Kidney tubule cell (primary cell): ENCODE measurements at regions not wholly inside any gene's neighbourhood (a gene's known extent, or its start where the extent isn't known, plus 50 kb on each side); places are given as distances from the start of the nearest gene placed in this dataset.
A peak's percentile ranks its signal among the peaks of the same experiment; 100 is the strongest.
"Not testable (repeated sequence)": the region's sequence is repeated elsewhere in the genome, so short reads cannot be mapped to it uniquely, and the experiment has no call there.

Experiments
- DNase-seq: peaks from one replicate; pipeline ENCODE4 v3.0.0-alpha.2; 2018; ENCODE audit warnings: low spot score

DNA sequence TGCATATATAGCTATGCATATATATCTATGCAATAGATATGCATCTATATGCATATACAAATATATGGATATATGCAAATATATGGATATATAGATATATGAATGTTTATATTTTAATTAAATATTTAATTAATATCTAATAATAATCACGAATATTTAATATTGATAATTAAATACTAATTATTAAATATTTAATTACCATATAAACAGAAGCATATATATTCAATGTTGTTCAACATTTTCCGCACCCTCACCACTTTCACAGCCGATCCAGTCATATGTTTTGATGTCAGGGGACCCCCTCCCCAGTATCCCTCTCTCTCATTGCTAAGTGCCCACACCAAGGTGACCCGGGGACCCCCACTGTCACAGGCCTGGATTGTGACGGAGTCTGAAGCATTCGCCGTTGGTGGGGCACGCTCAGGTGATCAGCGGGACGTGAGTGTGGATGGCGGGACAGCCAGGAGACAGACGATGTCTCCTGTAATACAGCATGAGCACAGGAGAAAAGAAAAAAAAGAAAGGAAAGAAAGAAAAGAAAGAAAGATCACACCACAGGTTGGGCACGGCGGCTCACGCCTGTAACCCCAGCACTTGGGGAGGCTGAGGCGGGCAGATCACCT is 199.7 kb downstream of the CRLF2 start:
- no peak for DNase-seq

DNA sequence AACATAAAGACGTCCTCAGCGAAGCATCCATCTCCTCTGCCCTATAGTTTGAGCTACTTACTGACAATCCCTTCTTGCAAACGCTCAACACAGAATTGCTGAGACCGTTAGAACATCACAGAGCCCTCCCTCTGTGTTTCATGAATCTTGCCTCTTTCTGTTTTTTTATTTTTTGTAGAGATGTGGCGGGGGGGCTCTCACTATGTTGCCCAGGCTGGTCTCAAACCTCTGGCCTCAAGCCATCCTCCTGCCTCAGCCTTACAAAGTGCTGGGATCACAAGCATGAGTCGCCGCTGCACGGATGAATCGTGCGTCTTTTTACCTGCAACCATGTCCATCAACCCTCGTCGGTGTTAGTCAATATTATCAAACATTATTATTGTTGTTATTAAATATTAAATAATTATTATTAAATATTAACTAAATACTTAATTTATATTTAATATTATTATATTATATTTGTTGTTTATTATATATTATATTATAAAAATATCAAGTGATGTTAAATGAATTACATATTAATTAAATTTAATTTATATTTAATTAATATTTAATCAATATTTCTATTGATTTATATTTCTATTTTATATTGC is 200.7 kb downstream of the CRLF2 start:
- DNase-seq, result no peak

DNA sequence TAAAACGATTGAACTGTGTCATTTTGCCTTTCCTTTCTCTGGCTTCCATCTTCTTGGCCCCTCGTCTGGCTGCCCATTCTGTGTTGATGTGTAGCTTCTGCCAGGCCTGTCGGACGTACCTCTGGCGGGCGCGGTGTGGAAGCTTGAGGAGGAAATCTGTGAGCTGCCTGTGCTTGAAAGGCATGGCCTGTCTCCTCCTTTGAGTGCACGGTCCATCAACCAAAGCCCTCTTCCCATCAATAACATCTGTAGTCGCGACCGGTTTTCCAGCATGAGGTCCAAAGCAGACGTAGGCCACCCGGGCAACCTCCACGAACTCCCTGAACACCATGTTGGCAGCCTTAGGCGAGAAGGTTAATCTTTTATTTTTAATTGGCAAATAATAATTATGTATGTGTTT is 202.7 kb downstream of the CRLF2 start:
- DNase-seq, result no peak

DNA sequence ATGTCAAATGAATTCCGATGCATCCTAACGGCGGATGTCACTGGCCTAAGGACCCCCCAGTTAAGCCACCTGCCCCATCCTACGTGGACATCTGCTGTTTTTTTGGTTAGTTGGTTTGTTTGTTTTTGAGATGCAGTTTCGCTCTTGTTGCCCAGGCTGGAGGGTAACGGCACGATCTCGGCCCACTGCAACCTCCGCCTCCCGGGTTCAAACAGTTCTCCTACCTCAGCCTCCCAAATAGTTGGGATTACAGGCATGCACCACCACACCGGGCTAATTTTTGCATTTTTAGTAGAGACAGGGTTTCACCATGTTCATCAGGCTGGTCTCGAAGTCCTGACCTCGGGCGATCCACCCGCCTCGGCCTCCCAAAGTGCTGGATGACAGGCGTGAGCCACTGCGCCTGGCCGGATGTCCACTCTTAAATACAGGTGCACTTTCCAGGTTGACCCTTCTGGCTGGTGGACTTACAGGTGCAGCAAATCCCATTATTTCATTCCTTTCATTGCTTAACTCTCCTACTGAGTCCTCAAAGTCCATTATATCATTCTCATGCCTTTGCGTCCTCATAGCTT is 206.2 kb downstream of the CRLF2 start:
- DNase-seq, result no peak

DNA sequence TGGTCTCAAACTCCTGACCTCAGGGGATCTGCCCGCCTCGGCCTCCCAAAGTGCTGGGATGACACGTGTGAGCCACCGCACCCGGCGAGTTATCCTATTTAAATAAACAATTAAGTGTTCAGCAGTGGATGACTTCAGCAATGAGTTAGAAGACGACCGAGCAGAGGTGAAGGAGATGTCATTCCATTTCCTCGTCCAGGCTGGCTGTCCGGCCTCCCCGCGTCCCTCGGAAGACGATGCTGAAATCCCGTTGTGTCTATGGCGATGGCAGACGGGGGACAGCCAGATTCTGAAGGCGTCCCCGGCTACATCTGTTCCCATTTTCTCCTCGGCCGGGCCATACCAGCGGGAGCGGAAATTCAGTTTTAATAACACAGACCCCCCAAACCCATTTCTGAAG is 209.8 kb downstream of the CRLF2 start:
- DNase-seq, result no peak

DNA sequence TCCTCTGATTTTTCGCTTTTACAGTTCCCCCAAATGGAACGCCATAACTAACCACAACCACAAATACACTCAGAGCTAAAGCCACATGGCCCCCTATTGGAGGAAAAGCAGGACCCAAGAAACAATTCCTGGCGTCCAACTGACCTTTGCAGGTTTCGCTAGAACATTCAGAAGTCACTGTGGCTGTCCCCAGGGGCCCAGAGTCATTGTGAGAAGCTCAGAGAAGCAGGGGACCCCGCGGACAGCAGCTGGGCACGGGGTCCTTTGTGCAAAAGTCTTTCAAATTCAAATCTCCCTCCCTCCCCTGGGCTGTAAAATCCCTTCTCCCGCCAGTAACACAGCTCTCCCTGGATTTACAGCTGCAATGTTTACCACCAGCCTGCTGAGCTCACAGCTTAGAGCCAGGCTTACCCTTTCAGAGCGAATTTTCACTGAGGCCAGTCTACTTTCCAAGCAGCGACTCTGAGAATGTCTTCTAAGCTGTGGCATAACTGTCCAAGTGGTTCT is 214.8 kb downstream of the CRLF2 start:
- DNase-seq, result no peak

DNA sequence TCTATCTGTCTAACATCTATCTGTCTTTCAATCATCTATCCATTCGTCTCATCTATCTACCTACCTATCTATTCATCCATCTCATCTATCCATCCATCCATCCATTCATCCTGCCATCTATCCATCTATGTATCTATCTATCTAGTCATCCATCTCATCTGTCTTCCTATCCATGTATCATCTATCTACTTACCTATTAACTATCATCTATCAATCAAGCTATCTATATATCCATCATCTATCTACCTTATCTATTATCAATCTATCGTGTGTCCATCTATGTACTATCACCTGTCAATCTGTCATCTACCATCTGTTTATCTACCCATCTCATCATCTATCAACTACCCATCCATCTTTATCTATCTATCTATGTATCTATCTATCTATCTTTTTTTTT is 217.7 kb downstream of the CRLF2 start:
- no peak for DNase-seq

DNA sequence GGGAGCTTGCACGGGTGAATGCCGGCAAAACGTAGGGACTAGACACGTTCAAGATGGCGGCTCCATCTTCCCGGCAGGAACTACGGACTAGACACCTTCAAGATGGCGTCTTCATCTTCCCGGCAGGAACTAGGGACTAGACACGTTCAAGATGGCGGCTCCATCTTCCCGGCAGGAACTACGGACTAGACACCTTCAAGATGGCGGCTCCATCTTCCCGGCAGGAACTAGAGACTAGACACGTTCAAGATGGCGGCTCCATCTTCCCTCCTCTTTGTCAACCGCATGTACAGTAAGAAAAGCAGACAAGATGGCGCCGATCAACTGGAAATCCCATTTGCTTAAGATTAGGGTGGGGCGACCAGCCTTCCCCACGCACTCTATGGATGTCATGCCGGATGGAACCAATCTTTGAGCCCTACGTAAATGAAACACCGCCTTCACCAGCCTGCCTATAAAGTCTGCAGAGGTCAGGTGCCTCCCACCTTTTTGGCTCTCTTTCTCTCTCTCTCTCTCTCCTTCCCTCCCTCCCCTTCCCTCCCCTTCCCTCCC is 222.4 kb downstream of the CRLF2 start:
- DNase-seq, result peak; percentile 97

DNA sequence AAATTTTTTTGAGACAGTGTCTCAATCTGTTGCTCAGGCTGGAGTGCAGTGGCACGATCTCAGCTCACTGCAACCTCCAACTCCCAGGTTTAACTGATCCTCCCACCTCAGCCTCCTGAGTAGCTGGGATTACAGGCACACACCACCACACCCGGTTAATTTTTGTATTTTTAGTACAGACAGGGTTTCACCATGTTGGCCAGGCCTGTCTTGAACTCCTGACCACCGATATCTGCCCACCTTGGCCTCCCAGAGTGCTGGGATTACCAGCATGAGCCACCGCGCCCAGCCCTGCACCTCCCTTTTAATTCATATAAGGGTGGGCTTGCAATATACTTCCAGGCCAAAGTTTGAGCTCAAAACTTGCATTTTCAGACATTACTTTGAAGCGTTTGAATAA is 223.9 kb downstream of the CRLF2 start:
- DNase-seq, result not testable (repeated sequence)

DNA sequence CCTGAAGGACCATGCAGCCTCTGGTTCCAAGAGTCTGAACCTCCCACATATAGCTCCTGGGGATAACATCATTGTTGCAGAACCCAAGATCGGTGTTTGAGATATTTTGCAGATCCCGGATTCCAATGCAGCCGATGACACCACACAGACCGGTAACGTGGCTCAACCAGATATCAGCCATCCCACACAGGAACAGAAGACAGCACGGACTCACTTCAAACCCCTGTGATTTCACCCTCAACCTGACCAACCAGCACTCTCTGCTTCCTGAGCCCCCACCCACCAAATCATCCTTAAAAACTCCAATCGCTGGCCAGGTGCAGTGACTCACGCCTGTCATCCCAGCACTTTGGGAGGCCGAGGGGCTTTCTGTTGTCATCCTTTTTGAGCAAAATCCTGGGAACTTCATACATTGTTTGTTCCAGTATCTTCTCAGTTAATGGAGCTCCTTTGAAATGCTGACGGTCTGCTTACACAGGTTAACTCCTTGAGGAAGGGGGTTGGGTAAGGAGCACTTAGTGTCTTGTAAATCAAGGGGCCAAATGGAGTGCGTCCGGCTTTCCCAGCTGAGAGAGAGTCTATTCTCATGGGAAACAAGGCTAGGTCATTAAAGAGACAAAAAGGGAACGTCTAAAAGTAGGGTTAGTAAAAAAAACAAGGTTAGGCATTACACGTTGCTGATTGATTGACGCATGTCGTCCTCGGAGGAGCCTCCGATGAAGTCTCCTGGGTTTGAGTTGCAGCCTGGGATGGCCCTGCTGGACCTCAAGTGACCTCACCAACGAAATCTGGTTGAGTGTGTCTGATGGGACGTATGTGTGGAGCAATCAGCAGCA is 230.4 kb downstream of the CRLF2 start:
- no peak for DNase-seq

DNA sequence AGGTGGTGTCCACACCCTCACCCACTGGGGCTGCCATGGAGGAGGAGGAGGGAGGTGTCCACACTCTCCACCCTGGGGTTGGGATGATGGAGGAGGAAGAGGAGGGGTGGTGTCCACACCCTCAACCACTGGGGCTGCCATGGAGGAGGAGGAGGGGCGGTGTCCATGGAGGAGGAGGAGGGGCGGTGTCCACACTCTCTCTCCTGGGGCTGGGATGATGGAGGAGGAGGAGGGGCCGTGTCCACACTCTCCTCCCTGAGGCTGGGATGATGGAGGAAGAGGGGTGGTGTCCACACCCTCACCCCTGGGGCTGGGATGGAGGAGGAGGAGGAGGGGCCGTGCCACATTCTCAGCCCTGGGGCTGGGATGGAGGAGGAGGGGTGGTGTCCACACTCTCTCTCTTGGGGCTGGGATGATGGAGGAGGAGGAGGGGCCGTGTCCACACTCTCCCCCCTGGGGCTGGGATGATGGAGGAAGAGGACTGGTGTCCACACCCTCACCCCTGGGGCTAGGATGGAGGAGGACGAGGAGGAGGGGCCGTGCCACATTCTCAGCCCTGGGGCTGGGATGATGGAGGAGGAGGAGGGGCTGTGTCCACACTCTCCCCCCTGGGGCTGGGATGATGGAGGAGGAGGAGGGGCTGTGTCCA is 231.7 kb downstream of the CRLF2 start:
- no peak for DNase-seq

DNA sequence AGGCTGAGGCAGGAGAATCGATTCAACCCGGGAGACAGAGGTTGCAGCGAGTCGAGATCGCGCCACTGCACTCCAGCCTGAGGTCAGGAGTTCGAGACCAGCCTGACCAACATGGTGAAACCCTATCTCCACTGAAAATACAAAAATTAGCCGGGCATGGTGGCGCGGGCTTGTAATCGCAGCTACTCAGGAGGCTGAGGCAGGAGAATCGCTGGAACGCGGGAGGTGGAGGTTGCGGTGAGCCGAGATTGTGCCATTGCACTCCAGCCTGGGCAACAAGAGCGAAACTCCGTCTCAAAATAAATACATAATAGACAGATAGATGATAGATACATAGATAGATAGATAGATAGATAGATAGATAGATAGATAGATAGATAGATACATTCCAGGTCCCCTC is 233.3 kb downstream of the CRLF2 start:
- not testable (repeated sequence) for DNase-seq

DNA sequence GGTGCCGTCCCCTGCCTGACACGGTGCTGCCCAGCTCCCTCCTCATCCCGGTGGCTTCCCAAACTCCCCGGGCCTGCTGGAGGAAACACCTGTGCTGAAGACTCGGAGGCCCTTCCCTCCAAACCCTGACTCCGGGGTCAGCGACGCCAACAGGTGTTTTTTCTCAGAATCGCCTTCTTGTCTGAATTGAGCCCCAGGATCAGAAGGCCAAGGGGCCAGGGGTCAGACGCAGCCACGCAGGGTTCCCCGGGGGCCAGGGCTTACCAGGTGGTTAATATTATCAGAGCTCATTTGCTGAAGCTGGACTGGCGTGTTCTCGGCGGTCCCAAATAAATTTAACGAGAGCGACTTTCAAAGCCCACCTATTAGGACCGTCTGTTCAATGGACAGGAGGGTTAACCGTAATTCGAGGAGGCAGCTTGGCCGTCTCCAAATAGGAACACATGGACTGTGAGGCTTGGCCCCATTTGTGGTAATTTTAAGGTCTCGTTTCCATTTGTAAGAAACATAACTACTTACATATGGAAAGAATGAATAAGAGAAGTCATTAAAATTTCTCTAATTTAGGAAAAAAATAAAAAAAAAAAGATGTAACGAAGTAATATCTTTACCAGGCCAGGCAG is 239.3 kb downstream of the CRLF2 start:
- no peak for DNase-seq

DNA sequence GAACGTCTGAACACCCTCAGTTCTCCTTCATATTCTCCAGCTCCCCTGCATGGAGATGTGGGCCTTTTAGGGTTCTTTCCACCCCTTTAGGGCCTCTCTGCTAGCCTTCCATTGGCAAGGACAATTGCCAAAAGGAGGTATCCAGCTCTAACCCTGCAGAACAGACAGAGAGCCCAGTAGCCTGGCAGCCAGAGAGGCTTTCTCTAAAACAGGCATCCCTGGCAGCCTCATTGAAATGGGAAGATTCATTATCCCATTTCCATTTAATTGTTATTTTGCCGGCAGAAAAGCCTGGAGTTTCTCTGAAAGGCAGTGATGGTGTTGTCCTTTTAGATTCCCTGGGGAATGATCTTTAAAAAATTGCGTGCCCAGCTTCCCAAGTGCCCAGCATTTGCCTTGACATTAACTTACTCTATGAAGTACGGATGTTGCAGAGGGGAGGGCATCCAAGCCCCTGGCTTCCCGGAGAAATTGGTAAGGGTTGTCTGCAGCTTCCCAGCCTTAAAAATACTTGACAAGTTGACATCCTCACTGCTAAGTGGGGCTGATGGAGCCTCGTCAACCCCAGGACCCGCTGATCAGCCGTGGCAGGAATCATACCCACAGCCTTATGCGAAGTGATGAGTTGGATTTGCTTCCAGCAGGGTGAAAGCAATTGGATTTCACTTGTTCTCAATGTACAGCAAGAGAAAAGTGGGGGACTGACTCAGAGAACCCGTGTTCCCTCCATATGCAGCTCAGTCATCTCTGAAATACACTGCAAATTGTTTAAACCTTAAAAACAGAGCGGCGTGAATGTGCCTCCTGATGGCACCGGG is 244.1 kb downstream of the CRLF2 start:
- no peak for DNase-seq

DNA sequence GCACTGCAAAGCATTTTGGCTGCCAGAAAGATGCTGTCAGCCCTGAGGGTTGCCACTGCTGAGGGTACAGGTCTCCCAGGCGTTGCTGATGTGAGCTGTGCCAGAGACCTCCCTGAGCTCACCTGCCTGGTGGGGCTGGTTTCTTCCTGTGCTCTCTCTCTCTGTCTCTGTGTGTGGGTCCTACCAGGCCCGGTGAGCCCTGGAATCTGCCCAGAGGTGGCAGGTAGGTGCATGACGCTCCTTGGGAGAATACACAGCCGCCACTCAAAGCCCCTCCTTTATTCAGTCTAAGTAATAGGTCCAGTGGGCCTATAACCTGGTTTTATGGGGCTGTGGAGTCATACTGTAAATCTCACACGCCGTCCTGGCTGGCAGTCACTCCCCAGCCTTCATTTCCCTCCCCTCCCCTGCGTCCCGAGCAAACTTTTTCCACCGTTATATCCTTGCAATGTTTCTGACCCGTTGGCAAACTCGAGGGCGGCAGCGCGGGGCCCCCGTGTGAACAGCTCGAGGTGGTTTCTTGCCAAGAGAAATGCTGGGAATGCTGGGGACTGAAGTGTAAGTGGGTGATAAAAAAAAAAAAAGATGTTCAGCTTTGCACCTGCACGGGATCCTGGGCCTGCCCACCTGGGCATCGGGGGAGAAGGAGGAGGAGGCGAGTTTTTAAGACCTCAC is 245.9 kb downstream of the CRLF2 start:
- DNase-seq, result no peak

DNA sequence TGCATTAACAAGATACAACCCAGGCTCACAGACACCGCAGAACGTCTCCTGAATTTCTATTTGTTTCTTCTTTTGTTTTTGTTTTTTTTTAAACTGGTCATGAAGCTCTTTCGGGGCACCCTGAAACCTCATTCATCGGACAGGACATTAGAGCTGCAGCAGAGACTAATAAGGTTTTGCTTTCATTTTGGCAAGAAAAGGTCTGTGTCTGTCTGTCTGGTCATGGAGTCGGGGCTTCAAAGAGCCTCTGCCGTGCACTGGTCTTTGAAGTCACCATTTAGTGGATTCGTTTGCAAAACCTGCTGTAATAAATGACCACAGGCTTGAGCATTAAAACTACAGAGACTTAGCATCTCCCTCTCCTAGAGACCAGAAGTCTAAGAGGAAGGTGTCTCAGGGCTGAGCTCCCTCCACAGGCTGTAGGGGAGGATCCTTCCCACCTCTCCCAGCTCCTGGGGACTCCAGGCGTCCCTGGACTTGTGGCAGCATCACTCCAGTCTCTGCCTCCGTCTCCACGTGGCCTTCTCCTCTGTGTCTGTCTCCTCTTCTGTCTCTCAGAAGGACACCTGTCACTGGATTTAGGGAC is 247.5 kb downstream of the CRLF2 start:
- DNase-seq, result no peak

DNA sequence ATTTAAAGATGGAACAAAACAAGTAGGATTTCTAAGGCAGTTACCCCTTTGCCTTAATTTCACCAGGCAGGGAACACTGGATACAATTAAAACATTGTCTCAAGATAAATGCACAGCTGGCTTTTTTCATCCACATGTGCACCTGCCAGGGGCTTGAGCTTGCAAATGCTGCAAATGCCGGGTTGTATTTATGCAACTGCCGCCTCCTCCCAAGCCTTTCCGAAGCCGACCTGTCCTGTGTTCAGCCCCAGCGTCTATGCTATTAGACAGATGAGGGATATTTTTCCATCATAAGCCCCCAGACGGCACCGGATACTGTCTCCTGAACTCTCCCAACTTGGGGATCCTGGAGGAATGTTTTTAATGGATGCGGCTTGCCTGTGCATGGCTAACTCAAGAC is 251.6 kb downstream of the CRLF2 start:
- no peak for DNase-seq

DNA sequence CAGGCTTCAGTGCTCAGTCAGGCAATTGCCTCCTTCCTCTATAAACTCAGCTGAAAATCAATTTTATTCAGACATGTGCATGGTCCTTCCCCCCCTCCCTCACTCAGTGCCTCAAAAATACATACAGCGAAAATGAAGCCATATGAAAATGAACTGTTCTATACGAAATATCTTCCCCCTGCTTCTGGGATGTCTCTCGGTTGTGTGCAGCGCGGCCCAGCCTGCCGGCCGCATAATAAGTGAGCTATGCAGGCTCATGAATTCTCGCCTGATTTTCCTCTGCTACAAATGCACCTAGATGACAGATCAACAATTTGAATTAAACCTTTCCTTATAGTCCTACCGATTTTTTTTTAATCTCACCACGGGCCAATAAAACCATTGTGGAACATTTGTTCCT is 252.9 kb downstream of the CRLF2 start:
- DNase-seq, result no peak

DNA sequence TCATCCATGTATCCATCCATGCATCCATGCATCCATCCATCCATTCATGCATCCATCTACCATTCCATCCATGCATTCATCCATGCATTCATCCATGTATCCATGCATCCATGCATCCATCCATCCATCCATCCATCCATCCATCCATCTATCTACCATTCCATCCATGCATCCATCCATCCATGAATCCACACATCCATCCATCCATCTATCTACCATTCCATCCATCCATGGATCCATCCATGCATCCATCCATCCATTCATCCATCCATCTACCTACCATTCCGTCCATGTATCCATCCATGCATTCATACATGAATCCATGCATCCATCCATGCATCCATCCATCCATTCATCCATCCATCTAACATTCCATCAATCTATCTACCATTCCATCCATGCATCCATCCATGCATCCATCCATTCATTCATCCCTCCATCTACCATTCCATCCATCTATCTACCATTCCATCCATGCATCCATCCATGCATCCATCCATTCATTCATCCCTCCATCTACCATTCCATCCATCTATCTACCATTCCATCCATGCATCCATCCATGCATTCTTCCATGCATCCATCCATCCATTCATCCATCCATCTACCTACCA is 257.2 kb downstream of the CRLF2 start:
- not testable (repeated sequence) for DNase-seq
